ENCODE measurements at regions not wholly inside any gene's neighbourhood (a gene's known extent, or its start where the extent isn't known, plus 50 kb on each side); places are given as distances from the start of the nearest gene placed in this dataset.

GRCh38 chr18:1222880-1223279 lies 318.2 kb downstream of the ADCYAP1 start:
- H3K9ac ChIP-seq (ENCODE audit: low read length), result no peak overlapping the region
- no peaks in the 10 kb centered on the region for H3K9me2 ChIP-seq (ENCODE audit: insufficient read depth)
- ChIA-PET CTCF (no interaction called here), RAD21 (ENCODE audit: low non-redundant PET in 1 of 2, low total read pairs in 2 of 2, uncharacterized antibody in 2 of 2, unreplicated experiment in 2 of 2) (no interaction called here), POLR2A (no interaction called here)
- no peaks in the 10 kb centered on the region for H3K36me3 ChIP-seq (ENCODE audit: control insufficient read depth in 1 of 2, insufficient read depth in 2 of 2, low read length in 2 of 2)
- H3K27me3 ChIP-seq (ENCODE audit: insufficient read depth, low read length), result peaks cover 5% of the 10 kb centered on the region; the same call in 1 of the 2 replicates
- no peaks in the 10 kb centered on the region for H3K4me1 ChIP-seq (ENCODE audit: control insufficient read depth in 1 of 2, insufficient read depth in 2 of 2, low read length in 2 of 2)
- intact Hi-C loops (cut with micrococcal nuclease), result loop anchor here (5.0 kb wide), 1 partner anchor 49 kb away; no protein-coding TSS in a partner anchor
- ATAC-seq (no peak), DNase-seq (ENCODE audit: low read depth, low spot score) (no peak)
- H3K9me3 ChIP-seq (ENCODE audit: control insufficient read depth in 1 of 2, insufficient read depth in 1 of 2, low read depth in 1 of 2, low read length in 2 of 2), result no peaks in the 10 kb centered on the region
- no peak overlapping the region for H3K4me3 ChIP-seq (replicated peaks in 1 of 2; ENCODE audit: low read depth in 1 of 2, low read length in 2 of 2)
- no peak overlapping the region for H3K27ac ChIP-seq (ENCODE audit: low read depth, low read length)
- H3K79me2 ChIP-seq (ENCODE audit: insufficient read depth, low read length), result no peaks in the 10 kb centered on the region
- BruUV-seq (replicated peaks), result no TSS peak
- no peak overlapping the region for H3K4me2 ChIP-seq (ENCODE audit: low read length)
- TF ChIP-seq POLR2AphosphoS5 (IDR thresholded peaks at IDR 0.05; ENCODE audit: low read depth, low read length), result no peak
- no peak for TF ChIP-seq MAX (IDR thresholded peaks at IDR 0.05)
- no peak for TF ChIP-seq EZH2 (IDR thresholded peaks at IDR 0.05)
- TF ChIP-seq ZNF274 (IDR thresholded peaks at IDR 0.05; ENCODE audit: low read depth, low read length), result no peak
- TF ChIP-seq RAD21 (IDR thresholded peaks at IDR 0.05; ENCODE audit: low read depth), result no peak
- no peak for TF ChIP-seq TCF7L2 (IDR thresholded peaks at IDR 0.05; ENCODE audit: borderline replicate concordance, extremely low read depth, insufficient read depth, insufficient read length)
- TF ChIP-seq ZBTB33 (IDR thresholded peaks at IDR 0.05; ENCODE audit: extremely low read depth, insufficient replicate concordance, low read length), result no peak
- no peak for TF ChIP-seq EZH2phosphoT487 (IDR thresholded peaks at IDR 0.05; ENCODE audit: borderline replicate concordance)
- TF ChIP-seq POLR2A (IDR thresholded peaks at IDR 0.05; ENCODE audit: borderline replicate concordance, extremely low read depth, insufficient read depth, insufficient read length), result no peak
- no peak for TF ChIP-seq CTCF (IDR thresholded peaks at IDR 0.05 in 2 of 3, conservative IDR thresholded peaks at IDR 0.05 in 1 of 3; ENCODE audit: borderline replicate concordance in 1 of 3, insufficient read depth in 1 of 3, low read depth in 2 of 3, low read length in 2 of 3)
- TF ChIP-seq ELF1 (IDR thresholded peaks at IDR 0.05; ENCODE audit: borderline replicate concordance, low read depth), result no peak
- TF ChIP-seq YY1 (IDR thresholded peaks at IDR 0.05; ENCODE audit: extremely low read depth, insufficient replicate concordance, low read depth, low read length), result no peak
- no peak for TF ChIP-seq REST (IDR thresholded peaks at IDR 0.05; ENCODE audit: low read depth)
- H2AFZ ChIP-seq (ENCODE audit: low read depth, low read length, poor library complexity, severe bottlenecking), result no peak overlapping the region
- H4K20me1 ChIP-seq (ENCODE audit: insufficient read depth), result no peaks in the 10 kb centered on the region
